SK-N-SH treated with all-trans-retinoic acid at 6 μM for 48 hours (cell line): ENCODE measurements at regions not wholly inside any gene's neighbourhood (a gene's known extent, or its start where the extent isn't known, plus 50 kb on each side); places are given as distances from the start of the nearest gene placed in this dataset.

Source experiments
- ATAC-seq: fragments of 200-7000 bp; cut with Tn5 transposase; 3 replicates; pipeline ENCODE4 v1.9.1; 2020; ENCODE audit warnings: mild to moderate bottlenecking, moderate library complexity
- ARNTL ChIP-seq: fragments of 450-650 bp; formaldehyde crosslinking; IDR thresholded peaks from 2 replicates; pipeline ENCODE4 v1.5.0; 2020; ENCODE audit warnings: low read depth, mild to moderate bottlenecking, moderate library complexity, borderline replicate concordance
- BACH2 ChIP-seq: fragments of 250-450 bp; sonication (Bioruptor Pico); IDR thresholded peaks from 2 replicates; pipeline ENCODE4 v1.9.0; 2021; ENCODE audit warnings: mild to moderate bottlenecking, borderline replicate concordance
- CREB5 ChIP-seq: fragments of 250-450 bp; sonication (Bioruptor Pico); IDR thresholded peaks from 2 replicates; pipeline ENCODE4 v1.5.1; 2020; ENCODE audit warnings: low read depth, mild to moderate bottlenecking, moderate library complexity
- CSDC2 ChIP-seq: fragments of 250-450 bp; sonication (Bioruptor Pico); IDR thresholded peaks from 2 replicates; pipeline ENCODE4 v1.5.0; 2020; ENCODE audit warnings: mild to moderate bottlenecking, moderate library complexity
- CSRNP3 ChIP-seq: fragments of 250-450 bp; sonication (Bioruptor Pico); IDR thresholded peaks from 2 replicates; pipeline ENCODE4 v1.5.1; 2021; ENCODE audit warnings: mild to moderate bottlenecking, moderate library complexity
- ESRRG ChIP-seq: fragments of 250-450 bp; sonication (Bioruptor Pico); IDR thresholded peaks from 2 replicates; pipeline ENCODE4 v1.6.1; 2021; ENCODE audit warnings: mild to moderate bottlenecking
- GLIS3 ChIP-seq: fragments of 250-450 bp; sonication (Bioruptor Pico); IDR thresholded peaks from 2 replicates; pipeline ENCODE4 v1.5.0; 2020; ENCODE audit warnings: mild to moderate bottlenecking, moderate library complexity
- ISL1 ChIP-seq: fragments of 250-450 bp; sonication (Bioruptor Pico); IDR thresholded peaks from 2 replicates; pipeline ENCODE4 v2.1.2; 2022; ENCODE audit warnings: mild to moderate bottlenecking, moderate library complexity
- OSR1 ChIP-seq: fragments of 250-450 bp; sonication (Bioruptor Pico); IDR thresholded peaks from 2 replicates; pipeline ENCODE4 v1.8.0; 2022; ENCODE audit warnings: moderate library complexity, mild to moderate bottlenecking, inconsistent platforms
- POU6F1 ChIP-seq: fragments of 250-450 bp; sonication (Bioruptor Pico); IDR thresholded peaks from 2 replicates; pipeline ENCODE4 v1.8.0; 2021; ENCODE audit warnings: low read depth, mild to moderate bottlenecking, moderate library complexity, borderline replicate concordance
- PPARA ChIP-seq: fragments of 250-450 bp; sonication (Bioruptor Pico); IDR thresholded peaks from 2 replicates; pipeline ENCODE4 v1.5.0; 2020; ENCODE audit warnings: mild to moderate bottlenecking, borderline replicate concordance
- RARB ChIP-seq: fragments of 250-450 bp; sonication (Bioruptor Pico); IDR thresholded peaks from 2 replicates; pipeline ENCODE4 v1.8.0; 2021; ENCODE audit warnings: mild to moderate bottlenecking, moderate library complexity
- SNAI2 ChIP-seq: fragments of 250-450 bp; sonication (Bioruptor Pico); IDR thresholded peaks from 2 replicates; pipeline ENCODE4 v1.5.0; 2020; ENCODE audit warnings: mild to moderate bottlenecking, moderate library complexity
- TOX ChIP-seq: fragments of 250-450 bp; sonication (Bioruptor Pico); IDR thresholded peaks from 2 replicates; pipeline ENCODE4 v1.8.0; 2021; ENCODE audit warnings: mild to moderate bottlenecking, moderate library complexity, borderline replicate concordance
- ZFP3 ChIP-seq: fragments of 250-450 bp; sonication (Bioruptor Pico); IDR thresholded peaks from 2 replicates; pipeline ENCODE4 v1.5.0; 2020; ENCODE audit warnings: mild to moderate bottlenecking, moderate library complexity
- ZFP30 ChIP-seq: fragments of 450-650 bp; formaldehyde crosslinking; IDR thresholded peaks from 2 replicates; pipeline ENCODE4 v1.5.0; 2022; ENCODE audit warnings: mild to moderate bottlenecking, moderate library complexity
- ZNF565 ChIP-seq: fragments of 450-650 bp; formaldehyde crosslinking; conservative IDR thresholded peaks from 2 replicates; pipeline ENCODE4 v1.5.0; 2020; ENCODE audit warnings: low read depth, mild to moderate bottlenecking, moderate library complexity
- ZNF70 ChIP-seq: fragments of 450-650 bp; formaldehyde crosslinking; IDR thresholded peaks from 2 replicates; pipeline ENCODE4 v1.5.0; 2020; ENCODE audit warnings: mild to moderate bottlenecking, moderate library complexity
- ZNF8 ChIP-seq: fragments of 450-650 bp; formaldehyde crosslinking; IDR thresholded peaks from 2 replicates; pipeline ENCODE4 v1.5.0; 2020; ENCODE audit warnings: mild to moderate bottlenecking, moderate library complexity
- TF ChIP-seq, protein P1 (sequence below): fragments of 250-450 bp; sonication (Bioruptor Pico); IDR thresholded peaks from 2 replicates; pipeline ENCODE4 v1.8.0; 2020; ENCODE audit warnings: mild to moderate bottlenecking, moderate library complexity, borderline replicate concordance
- TF ChIP-seq, protein P2 (sequence below): fragments of 250-450 bp; sonication (Bioruptor Pico); IDR thresholded peaks from 2 replicates; pipeline ENCODE4 v1.5.0; 2020; ENCODE audit warnings: mild to moderate bottlenecking, moderate library complexity

DNA sequence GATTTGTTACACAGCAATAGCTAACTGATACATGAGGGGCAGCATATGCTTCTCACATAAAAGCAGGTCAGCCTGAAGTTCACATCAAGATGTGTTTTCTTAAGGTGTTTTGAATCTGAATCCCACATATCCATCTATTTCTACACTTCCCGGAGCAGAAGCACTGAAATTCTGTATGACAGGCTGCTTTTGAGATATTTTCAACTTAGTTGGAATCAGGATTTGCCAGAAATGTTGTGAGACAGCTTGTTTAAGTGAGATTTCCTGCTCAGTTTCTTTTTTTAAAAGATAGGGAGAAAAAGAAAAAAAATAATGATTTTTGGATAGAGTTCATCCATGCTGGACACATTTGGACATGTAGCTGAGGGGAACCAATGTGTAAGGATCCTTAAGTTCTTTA, 501.5 kb upstream of the CELF4 start:
- no peak for ATAC-seq
- TF ChIP-seq, protein P1, sequence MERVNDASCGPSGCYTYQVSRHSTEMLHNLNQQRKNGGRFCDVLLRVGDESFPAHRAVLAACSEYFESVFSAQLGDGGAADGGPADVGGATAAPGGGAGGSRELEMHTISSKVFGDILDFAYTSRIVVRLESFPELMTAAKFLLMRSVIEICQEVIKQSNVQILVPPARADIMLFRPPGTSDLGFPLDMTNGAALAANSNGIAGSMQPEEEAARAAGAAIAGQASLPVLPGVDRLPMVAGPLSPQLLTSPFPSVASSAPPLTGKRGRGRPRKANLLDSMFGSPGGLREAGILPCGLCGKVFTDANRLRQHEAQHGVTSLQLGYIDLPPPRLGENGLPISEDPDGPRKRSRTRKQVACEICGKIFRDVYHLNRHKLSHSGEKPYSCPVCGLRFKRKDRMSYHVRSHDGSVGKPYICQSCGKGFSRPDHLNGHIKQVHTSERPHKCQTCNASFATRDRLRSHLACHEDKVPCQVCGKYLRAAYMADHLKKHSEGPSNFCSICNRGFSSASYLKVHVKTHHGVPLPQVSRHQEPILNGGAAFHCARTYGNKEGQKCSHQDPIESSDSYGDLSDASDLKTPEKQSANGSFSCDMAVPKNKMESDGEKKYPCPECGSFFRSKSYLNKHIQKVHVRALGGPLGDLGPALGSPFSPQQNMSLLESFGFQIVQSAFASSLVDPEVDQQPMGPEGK = no peak
- TF ChIP-seq ZFP3 (CRISPR knock-in tag) = no peak
- no peak for TF ChIP-seq CREB5 (CRISPR knock-in tag)
- TF ChIP-seq PPARA (CRISPR knock-in tag) = no peak
- TF ChIP-seq RARB (CRISPR knock-in tag) = no peak
- no peak for TF ChIP-seq ESRRG (CRISPR knock-in tag)
- TF ChIP-seq SNAI2 (CRISPR knock-in tag) = no peak
- TF ChIP-seq CSRNP3 (CRISPR knock-in tag) = no peak
- no peak for TF ChIP-seq BACH2 (CRISPR knock-in tag)
- TF ChIP-seq ZNF70 (CRISPR knock-in tag) = no peak

DNA sequence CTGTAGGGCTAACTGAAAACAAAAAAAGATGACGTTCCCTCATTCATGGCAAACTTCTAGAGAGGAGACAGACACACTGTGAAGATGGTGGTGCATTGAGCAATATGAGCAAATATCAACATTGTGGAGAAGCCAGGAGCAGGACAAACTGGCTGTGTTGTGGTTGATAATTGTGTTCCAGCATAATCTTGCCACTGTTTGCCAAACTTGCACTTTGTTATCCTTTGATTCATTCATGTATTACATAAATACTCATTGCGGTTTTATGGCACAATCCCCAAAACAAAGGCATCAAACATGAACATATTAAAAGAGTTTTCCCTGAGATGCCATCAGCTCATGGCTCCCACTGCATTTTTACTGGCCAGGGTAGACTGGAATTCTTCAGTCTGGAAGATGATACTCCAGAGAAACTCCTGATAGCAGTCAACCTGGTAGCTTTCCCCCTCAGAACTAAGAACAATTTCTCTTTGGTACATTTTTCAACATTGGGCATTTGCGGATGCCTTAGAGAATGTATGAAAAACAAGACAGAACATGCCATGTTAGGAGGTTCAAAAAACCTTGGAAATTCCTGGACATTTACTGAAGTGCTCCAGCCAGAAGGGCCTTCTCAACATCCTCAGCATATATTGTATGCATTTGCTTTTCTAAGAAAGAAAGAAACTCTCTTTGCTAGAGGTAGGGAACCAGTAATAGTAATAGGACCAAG, 487.4 kb upstream of the CELF4 start:
- TF ChIP-seq BACH2 (CRISPR knock-in tag) = no peak
- TF ChIP-seq GLIS3 = no peak
- no peak for TF ChIP-seq CSRNP3 (CRISPR knock-in tag)
- TF ChIP-seq, protein P2, sequence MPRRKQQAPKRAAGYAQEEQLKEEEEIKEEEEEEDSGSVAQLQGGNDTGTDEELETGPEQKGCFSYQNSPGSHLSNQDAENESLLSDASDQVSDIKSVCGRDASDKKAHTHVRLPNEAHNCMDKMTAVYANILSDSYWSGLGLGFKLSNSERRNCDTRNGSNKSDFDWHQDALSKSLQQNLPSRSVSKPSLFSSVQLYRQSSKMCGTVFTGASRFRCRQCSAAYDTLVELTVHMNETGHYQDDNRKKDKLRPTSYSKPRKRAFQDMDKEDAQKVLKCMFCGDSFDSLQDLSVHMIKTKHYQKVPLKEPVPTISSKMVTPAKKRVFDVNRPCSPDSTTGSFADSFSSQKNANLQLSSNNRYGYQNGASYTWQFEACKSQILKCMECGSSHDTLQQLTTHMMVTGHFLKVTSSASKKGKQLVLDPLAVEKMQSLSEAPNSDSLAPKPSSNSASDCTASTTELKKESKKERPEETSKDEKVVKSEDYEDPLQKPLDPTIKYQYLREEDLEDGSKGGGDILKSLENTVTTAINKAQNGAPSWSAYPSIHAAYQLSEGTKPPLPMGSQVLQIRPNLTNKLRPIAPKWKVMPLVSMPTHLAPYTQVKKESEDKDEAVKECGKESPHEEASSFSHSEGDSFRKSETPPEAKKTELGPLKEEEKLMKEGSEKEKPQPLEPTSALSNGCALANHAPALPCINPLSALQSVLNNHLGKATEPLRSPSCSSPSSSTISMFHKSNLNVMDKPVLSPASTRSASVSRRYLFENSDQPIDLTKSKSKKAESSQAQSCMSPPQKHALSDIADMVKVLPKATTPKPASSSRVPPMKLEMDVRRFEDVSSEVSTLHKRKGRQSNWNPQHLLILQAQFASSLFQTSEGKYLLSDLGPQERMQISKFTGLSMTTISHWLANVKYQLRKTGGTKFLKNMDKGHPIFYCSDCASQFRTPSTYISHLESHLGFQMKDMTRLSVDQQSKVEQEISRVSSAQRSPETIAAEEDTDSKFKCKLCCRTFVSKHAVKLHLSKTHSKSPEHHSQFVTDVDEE (CRISPR knock-in tag) = no peak
- no peak for TF ChIP-seq OSR1 (CRISPR knock-in tag)
- TF ChIP-seq ISL1 = no peak
- TF ChIP-seq RARB (CRISPR knock-in tag) = no peak
- TF ChIP-seq PPARA (CRISPR knock-in tag) = no peak
- TF ChIP-seq CSDC2 = no peak
- TF ChIP-seq CREB5 (CRISPR knock-in tag) = no peak
- TF ChIP-seq ARNTL (CRISPR knock-in tag) = no peak
- TF ChIP-seq TOX = no peak
- TF ChIP-seq ESRRG (CRISPR knock-in tag) = no peak
- TF ChIP-seq SNAI2 (CRISPR knock-in tag) = no peak
- TF ChIP-seq ZNF8 (CRISPR knock-in tag) = no peak
- no peak for TF ChIP-seq POU6F1
- TF ChIP-seq ZFP30 (CRISPR knock-in tag) = no peak
- TF ChIP-seq ZNF565 (CRISPR knock-in tag) = no peak
- TF ChIP-seq, protein P1 = no peak
- ATAC-seq = no peak
